H1 (cell line): ENCODE measurements at regions not wholly inside any gene's neighbourhood (a gene's known extent, or its start where the extent isn't known, plus 50 kb on each side); places are given as distances from the start of the nearest gene placed in this dataset.

ENCODE experiments used
- CTCF ChIA-PET: fragments of 300-600 bp; sonication (Branson Sonifier 250); formaldehyde crosslinking; loops from one replicate; lab custom pipeline; 2021; ENCODE audit not compliant: partially characterized antibody; lab: Charles Lee
- POLR2A ChIA-PET: fragments of 300-600 bp; sonication (Branson Sonifier 250); formaldehyde crosslinking; loops from one replicate; lab custom pipeline; 2021; ENCODE audit warnings: inconsistent platforms; ENCODE audit not compliant: partially characterized antibody; lab: Charles Lee
- DNase-seq, 2 experiments: peaks; one replicate each; pipeline versions ENCODE4 v3.0.0 to v3.0.0-alpha.2; 2010 to 2022; ENCODE audit warnings: low spot score in 2 of 2, low read depth in 1 of 2, mixed read lengths in 1 of 2
- FAIRE-seq: peaks from 2 replicates; lab custom pipeline; 2011; peaks lifted over from hg19 to GRCh38; lab: Jason Lieb, UNC
- H2AFZ ChIP-seq: 2 replicates; pipeline ENCODE4 v1.8.1; 2012; ENCODE audit warnings: low read length, inconsistent platforms
- H2AK5ac ChIP-seq: 2 replicates; pipeline ENCODE4 v1.6.1; 2013; ENCODE audit warnings: low read depth, low read length
- H2BK120ac ChIP-seq: replicated peaks from 2 replicates; pipeline ENCODE3; 2013; ENCODE audit warnings: low read depth, low read length, inconsistent platforms
- H2BK12ac ChIP-seq: 2 replicates; pipeline ENCODE4 v1.6.1; 2013; ENCODE audit warnings: low read depth, low read length
- H2BK15ac ChIP-seq: 2 replicates; pipeline ENCODE4 v1.6.1; 2013; ENCODE audit warnings: low read length
- H2BK20ac ChIP-seq: 2 replicates; pipeline ENCODE4 v1.6.1; 2013; ENCODE audit warnings: low read length
- H2BK5ac ChIP-seq: 2 replicates; pipeline ENCODE4 v1.6.1; 2013; ENCODE audit warnings: low read depth, low read length
- H3K14ac ChIP-seq: 2 replicates; pipeline ENCODE4 v1.6.1; 2013; ENCODE audit warnings: inconsistent platforms; ENCODE audit not compliant: insufficient read length
- H3K18ac ChIP-seq: 2 replicates; pipeline ENCODE4 v1.6.1; 2013; ENCODE audit warnings: low read length; ENCODE audit errors: extremely low read depth
- H3K23ac ChIP-seq: 2 replicates; pipeline ENCODE4 v1.6.1; 2013; ENCODE audit warnings: inconsistent platforms; ENCODE audit not compliant: insufficient read length
- H3K23me2 ChIP-seq: 2 replicates; pipeline ENCODE4 v1.6.1; 2013; ENCODE audit warnings: low read depth, low read length
- H3K27ac ChIP-seq: 2 replicates; pipeline ENCODE4 v1.6.1; 2011; ENCODE audit warnings: low read depth, low read length, inconsistent platforms
- H3K27me3 ChIP-seq, 4 experiments: replicated peaks in 1 of 4; 1 replicate in 1 of 4; 2 replicates in 3 of 4; pipeline versions ENCODE4 v1.6.1 to v1.8.1; 2011 to 2013; ENCODE audit warnings: low read length in 3 of 4, mild to moderate bottlenecking in 3 of 4, inconsistent platforms in 2 of 4, mixed read lengths in 2 of 4, moderate library complexity in 1 of 4; ENCODE audit not compliant: control insufficient read depth in 3 of 4, insufficient read depth in 3 of 4; ENCODE audit errors: extremely low read depth in 1 of 4
- H3K36me3 ChIP-seq, 4 experiments: 2 replicates each; pipeline versions ENCODE4 v1.6.1 to v1.8.1; 2011 to 2013; ENCODE audit warnings: mild to moderate bottlenecking in 4 of 4, low read length in 3 of 4, moderate library complexity in 2 of 4, control low read depth in 1 of 4, inconsistent platforms in 1 of 4; ENCODE audit not compliant: insufficient read depth in 4 of 4, control insufficient read depth in 2 of 4
- H3K4ac ChIP-seq: replicated peaks from 2 replicates; pipeline ENCODE3; 2013; ENCODE audit warnings: low read length, low read depth, mixed read lengths, inconsistent platforms; ENCODE audit not compliant: insufficient read length
- H3K4me1 ChIP-seq, 4 experiments: replicated peaks in 1 of 4; 1 replicate in 1 of 4; 2 replicates in 3 of 4; pipeline versions ENCODE4 v1.6.1 to v1.8.1; 2011 to 2013; ENCODE audit warnings: low read length in 3 of 4, inconsistent platforms in 2 of 4, mixed read lengths in 1 of 4; ENCODE audit not compliant: insufficient read depth in 4 of 4, control insufficient read depth in 3 of 4
- H3K4me2 ChIP-seq, 2 experiments: 2 replicates each; pipeline versions ENCODE4 v1.6.1 to v1.8.1; 2011 to 2013; ENCODE audit warnings: low read depth in 2 of 2, low read length in 2 of 2, control low read depth in 1 of 2, inconsistent platforms in 1 of 2, mild to moderate bottlenecking in 1 of 2; ENCODE audit not compliant: insufficient read depth in 1 of 2
- H3K4me3 ChIP-seq, 4 experiments: fragments of 200-600, 300-600 bp in 1 of 4; sonication (generic), shearing (Covaris generic), sonication (Bioruptor Twin) in 1 of 4; 2 replicates each; pipeline versions ENCODE4 v1.5.1 to v1.8.1; 2011 to 2016; ENCODE audit warnings: low read length in 4 of 4, low read depth in 3 of 4, control low read depth in 2 of 4, inconsistent platforms in 2 of 4, mild to moderate bottlenecking in 2 of 4, mixed read lengths in 1 of 4, moderate library complexity in 1 of 4; ENCODE audit not compliant: insufficient read depth in 2 of 4; ENCODE audit errors: extremely low read depth in 1 of 4
- H3K56ac ChIP-seq: replicated peaks from 2 replicates; pipeline ENCODE3; 2013; ENCODE audit warnings: low read depth, mild to moderate bottlenecking, mixed read lengths, low read length, inconsistent platforms; ENCODE audit not compliant: insufficient read length
- H3K79me1 ChIP-seq: 2 replicates; pipeline ENCODE4 v1.6.1; 2013; ENCODE audit warnings: low read depth, low read length, control low read depth
- H3K79me2 ChIP-seq, 2 experiments: 2 replicates each; pipeline versions ENCODE4 v1.6.1 to v1.8.1; 2012 to 2013; ENCODE audit warnings: low read length in 2 of 2, mild to moderate bottlenecking in 2 of 2, inconsistent platforms in 1 of 2; ENCODE audit not compliant: insufficient read depth in 2 of 2, control insufficient read depth in 1 of 2
- H3K9ac ChIP-seq, 4 experiments: replicated peaks in 1 of 4; 1 replicate in 1 of 4; 2 replicates in 3 of 4; pipeline versions ENCODE4 v1.6.1 to v1.8.1; 2011 to 2013; ENCODE audit warnings: low read depth in 3 of 4, low read length in 3 of 4, control low read depth in 2 of 4, mild to moderate bottlenecking in 2 of 4, moderate library complexity in 2 of 4, inconsistent platforms in 1 of 4; ENCODE audit errors: extremely low read depth in 1 of 4
- H3K9me3 ChIP-seq, 2 experiments: 2 replicates each; pipeline versions ENCODE4 v1.6.1 to v1.8.1; 2012 to 2013; ENCODE audit warnings: mild to moderate bottlenecking in 2 of 2, moderate library complexity in 2 of 2, control low read depth in 1 of 2, inconsistent platforms in 1 of 2, low read depth in 1 of 2, low read length in 1 of 2, mixed read lengths in 1 of 2; ENCODE audit not compliant: insufficient read depth in 2 of 2
- H4K20me1 ChIP-seq, 2 experiments: replicated peaks in 1 of 2; 2 replicates each; pipeline versions ENCODE3 to v1.8.1; 2011 to 2013; ENCODE audit warnings: inconsistent platforms in 2 of 2, low read length in 2 of 2, mild to moderate bottlenecking in 1 of 2; ENCODE audit not compliant: insufficient read depth in 2 of 2, control insufficient read depth in 1 of 2
- H4K5ac ChIP-seq: 2 replicates; pipeline ENCODE4 v1.6.1; 2013; ENCODE audit warnings: low read length, low read depth, mixed read lengths, inconsistent platforms; ENCODE audit not compliant: insufficient read length
- H4K8ac ChIP-seq: 2 replicates; pipeline ENCODE4 v1.8.0; 2013; ENCODE audit warnings: mild to moderate bottlenecking, moderate library complexity, low read length, inconsistent platforms; ENCODE audit not compliant: insufficient read depth; ENCODE audit errors: extremely low read depth
- H4K91ac ChIP-seq: replicated peaks from 2 replicates; pipeline ENCODE3; 2013; ENCODE audit warnings: low read length, mixed read lengths, inconsistent platforms; ENCODE audit not compliant: insufficient read length
- CBX8 ChIP-seq: fragments of 300-800, 300-1000 bp; sonication (generic); IDR thresholded peaks from 2 replicates; pipeline ENCODE4 v1.7.1; 2016; ENCODE audit warnings: low read depth, low read length, borderline replicate concordance
- CREB1 ChIP-seq: IDR thresholded peaks from 2 replicates; pipeline ENCODE4 v1.6.1; 2012; ENCODE audit warnings: inconsistent platforms
- CTCF ChIP-seq, 3 experiments: IDR thresholded peaks; 1 replicate in 2 of 3; 2 replicates in 1 of 3; pipeline versions ENCODE4 v1.5.1 to v1.6.1; 2011; ENCODE audit warnings: low read length in 3 of 3, mild to moderate bottlenecking in 3 of 3, inconsistent platforms in 2 of 3, low read depth in 1 of 3, moderate library complexity in 1 of 3; ENCODE audit not compliant: insufficient read depth in 1 of 3; ENCODE audit errors: control extremely low read depth in 1 of 3
- EZH2 ChIP-seq: fragments of 200-600 bp; sonication (generic); IDR thresholded peaks from 2 replicates; pipeline ENCODE4 v1.7.1; 2012; ENCODE audit warnings: low read depth, mild to moderate bottlenecking, moderate library complexity, low read length, inconsistent platforms; ENCODE audit not compliant: severe bottlenecking
- FOSL1 ChIP-seq: IDR thresholded peaks from 2 replicates; pipeline ENCODE4 v1.6.1; 2011; ENCODE audit warnings: mild to moderate bottlenecking, low read depth, low read length, moderate library complexity; ENCODE audit not compliant: insufficient read depth
- GTF2F1 ChIP-seq: IDR thresholded peaks from 2 replicates; pipeline ENCODE4 v1.6.1; 2012; ENCODE audit warnings: low read depth, low read length, improper control_type of control experiment, borderline replicate concordance
- MAFK ChIP-seq: IDR thresholded peaks from 2 replicates; pipeline ENCODE4 v1.6.1; 2012; ENCODE audit warnings: low read depth, mild to moderate bottlenecking, improper control_type of control experiment, low read length
- POLR2A ChIP-seq, 2 experiments: IDR thresholded peaks; 1 replicate in 1 of 2; 2 replicates in 1 of 2; pipeline ENCODE4 v1.6.1; 2011; ENCODE audit warnings: low read depth in 2 of 2, low read length in 2 of 2, mild to moderate bottlenecking in 2 of 2; ENCODE audit errors: control extremely low read depth in 1 of 2
- SIX5 ChIP-seq: IDR thresholded peaks from 2 replicates; pipeline ENCODE4 v1.6.1; 2011; ENCODE audit warnings: mild to moderate bottlenecking, low read depth, low read length
- TAF1 ChIP-seq: IDR thresholded peaks from 2 replicates; pipeline ENCODE4 v1.6.1; 2011; ENCODE audit warnings: mild to moderate bottlenecking, low read depth, low read length
- TEAD4 ChIP-seq: IDR thresholded peaks from 2 replicates; pipeline ENCODE4 v1.6.1; 2012; ENCODE audit warnings: low read depth, low read length, inconsistent platforms, mixed read lengths
- WGBS, 2 experiments: shearing (Covaris generic) in 1 of 2; methylation state at CpG; one replicate each; pipeline versions ENCODE4 v1.1.6 to v1.1.7; 2013 to 2015; ENCODE audit warnings: low lambda C conversion rate in 2 of 2, mixed read lengths in 2 of 2, inconsistent platforms in 1 of 2, low coverage in 1 of 2, missing lambda C conversion rate in 1 of 2; ENCODE audit not compliant: insufficient replicate concordance in 2 of 2, insufficient coverage in 1 of 2, insufficient read length in 1 of 2; ENCODE audit errors: extremely low coverage in 1 of 2, missing lambda C conversion rate in 1 of 2; 5-methylcytosine and 5-hydroxymethylcytosine counted together

DNA sequence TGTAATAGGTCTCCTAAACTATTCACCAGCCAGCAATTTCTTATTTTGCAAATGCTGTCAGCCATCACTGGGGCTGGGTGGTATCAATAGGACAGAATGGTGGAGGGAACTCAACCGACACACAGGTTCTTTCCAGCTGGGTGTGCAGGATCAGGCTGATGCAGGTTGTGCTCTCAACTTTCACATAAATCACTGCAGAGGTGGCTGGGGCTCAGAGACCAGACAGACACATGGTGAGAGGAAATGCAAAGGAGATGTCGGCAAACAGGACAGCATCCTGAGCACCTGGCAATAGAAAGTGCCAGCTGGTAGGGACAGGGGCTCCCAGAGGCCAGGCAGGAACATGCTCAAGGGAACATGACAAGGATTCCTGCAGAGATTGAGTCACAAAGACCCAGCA, 254.9 kb downstream of the SOD2 start:
- Histone ChIP-seq H3K36me3 (no peaks in the 10 kb centered on the region), H3K4me2 (no peak overlapping the region), H3K18ac (no peak overlapping the region), H3K27me3 (no peaks in the 10 kb centered on the region), H2AK5ac (no peak overlapping the region), H4K8ac (no peak overlapping the region; the same call in 1 of the 2 replicates), H4K20me1 (no peaks in the 10 kb centered on the region), H4K91ac (no peak overlapping the region), H2BK12ac (no peak overlapping the region), H3K9me3 (peaks cover 86 to 94% of the 10 kb centered on the region in 2 experiments), H3K79me1 (no peaks in the 10 kb centered on the region), H3K56ac (no peak overlapping the region), H3K4ac (no peak overlapping the region), H2AFZ (no peak overlapping the region), H3K4me1 (no peaks in the 10 kb centered on the region), H3K27ac (no peak overlapping the region), H2BK15ac (no peak overlapping the region), H3K23ac (no peak overlapping the region), H4K5ac (no peak overlapping the region), H2BK5ac (no peak overlapping the region), H3K4me3 (no peak overlapping the region), H3K23me2 (no peaks in the 10 kb centered on the region), H3K9ac (no peak overlapping the region), H3K79me2 (no peaks in the 10 kb centered on the region), H2BK120ac (no peak overlapping the region), H2BK20ac (no peak overlapping the region), H3K14ac (no peak overlapping the region)
- POLR2A ChIA-PET = no interaction called here
- no peak for DNase-seq
- FAIRE-seq = no peak
- 72% methylated on average over 2 of the region's 2 CpGs; no CpG with 5 or more reads in 1 of the 2 experiments for WGBS, 2 experiments
- TF ChIP-seq FOSL1 (no peak), MAFK (no peak), POLR2A (IDR thresholded peaks at IDR 0.05; ENCODE audit: control extremely low read depth in 1 of 2, low read depth in 2 of 2, low read length in 2 of 2) (no peak), SIX5 (no peak), EZH2 (no peak), CTCF (IDR thresholded peaks at IDR 0.05; ENCODE audit: control extremely low read depth in 1 of 3, insufficient read depth in 1 of 3, low read depth in 1 of 3, low read length in 3 of 3) (no peak), TAF1 (no peak), TEAD4 (no peak), CBX8 (no peak), CREB1 (no peak), GTF2F1 (no peak)
- CTCF ChIA-PET = no interaction called here
